ENCODE measurements at regions not wholly inside any gene's neighbourhood (a gene's known extent, or its start where the extent isn't known, plus 50 kb on each side); places are given as distances from the start of the nearest gene placed in this dataset.
"Not testable (repeated sequence)": the region's sequence is repeated elsewhere in the genome, so short reads cannot be mapped to it uniquely, and the experiment has no call there.

- DNase-seq (ENCODE audit: low read depth), result no peak
- TF ChIP-seq CTCF (conservative IDR thresholded peaks at IDR 0.05; ENCODE audit: low read length), result no peak
- no peak overlapping the region for H3K4me3 ChIP-seq (ENCODE audit: low read length)
These were observed 147.0 kb downstream of the CDH26 start for GRCh38 chr20:60104993-60105803.

GRCh38 chr20:60106186-60106585 is 148.0 kb downstream of the CDH26 start:
- DNase-seq (ENCODE audit: low read depth); H3K4me3 ChIP-seq (ENCODE audit: low read length): not testable (repeated sequence)

GRCh38 chr20:60107621-60108390 is 149.6 kb downstream of the CDH26 start:
- no peak for TF ChIP-seq CTCF (conservative IDR thresholded peaks at IDR 0.05; ENCODE audit: low read length)
- no peak overlapping the region for H3K4me3 ChIP-seq (ENCODE audit: low read length)
- no peak for DNase-seq (ENCODE audit: low read depth)

- TF ChIP-seq CTCF (conservative IDR thresholded peaks at IDR 0.05; ENCODE audit: low read length), result no peak
- DNase-seq (ENCODE audit: low read depth), result peak; percentile 65
- H3K4me3 ChIP-seq (ENCODE audit: low read length), result no peak overlapping the region
These were observed 150.2 kb downstream of the CDH26 start for GRCh38 chr20:60108397-60108796.

- no peak overlapping the region for H3K4me3 ChIP-seq (ENCODE audit: low read length)
- no peak for TF ChIP-seq CTCF (conservative IDR thresholded peaks at IDR 0.05; ENCODE audit: low read length)
- no peak for DNase-seq (ENCODE audit: low read depth)
These were observed 155.0 kb downstream of the CDH26 start for GRCh38 chr20:60113024-60113724.

GRCh38 chr20:60113771-60114170 is 155.5 kb downstream of the CDH26 start:
- DNase-seq (ENCODE audit: low read depth), result no peak
- no peak overlapping the region for H3K4me3 ChIP-seq (ENCODE audit: low read length)
- no peak for TF ChIP-seq CTCF (conservative IDR thresholded peaks at IDR 0.05; ENCODE audit: low read length)

- TF ChIP-seq CTCF (conservative IDR thresholded peaks at IDR 0.05; ENCODE audit: low read length), result no peak
- DNase-seq (ENCODE audit: low read depth), result no peak
- H3K4me3 ChIP-seq (ENCODE audit: low read length), result no peak overlapping the region
These were observed 157.2 kb downstream of the CDH26 start for GRCh38 chr20:60115451-60115850.

All from AG10803 (cell line).